ENCODE measurements at regions not wholly inside any gene's neighbourhood (a gene's known extent, or its start where the extent isn't known, plus 50 kb on each side); places are given as distances from the start of the nearest gene placed in this dataset.

- TF ChIP-seq RBBP5 (IDR thresholded peaks at IDR 0.05; ENCODE audit: borderline replicate concordance, low read depth, low read length) = no peak
- TF ChIP-seq GABPA (IDR thresholded peaks at IDR 0.05; ENCODE audit: borderline replicate concordance, insufficient read depth, low read length) = no peak
- TF ChIP-seq NRF1 (IDR thresholded peaks at IDR 0.05; ENCODE audit: low read depth, low read length) = no peak
- TF ChIP-seq ATF2 (IDR thresholded peaks at IDR 0.05; ENCODE audit: low read length) = no peak
- TF ChIP-seq KDM1A (IDR thresholded peaks at IDR 0.05; ENCODE audit: borderline replicate concordance, low read length) = no peak
- TF ChIP-seq, protein P1, sequence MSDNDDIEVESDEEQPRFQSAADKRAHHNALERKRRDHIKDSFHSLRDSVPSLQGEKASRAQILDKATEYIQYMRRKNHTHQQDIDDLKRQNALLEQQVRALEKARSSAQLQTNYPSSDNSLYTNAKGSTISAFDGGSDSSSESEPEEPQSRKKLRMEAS (IDR thresholded peaks at IDR 0.05) = no peak
- TF ChIP-seq SIN3A (conservative IDR thresholded peaks at IDR 0.05 in 1 of 2, IDR thresholded peaks at IDR 0.05 in 1 of 2; ENCODE audit: low read depth in 1 of 2, low read length in 2 of 2) = no peak
- TF ChIP-seq FOSL1 (IDR thresholded peaks at IDR 0.05; ENCODE audit: insufficient read depth, low read depth, low read length) = no peak
- no peak for TF ChIP-seq SP2 (IDR thresholded peaks at IDR 0.05; ENCODE audit: low read length)
- no peak for TF ChIP-seq BRCA1 (IDR thresholded peaks at IDR 0.05; ENCODE audit: low read depth, low read length)
These were observed 382.8 kb upstream of the TSHZ2 start (continued) for GRCh38 chr20:52589251-52589812.

Data from H1 (cell line).